Liver (tissue), 3 donors: ENCODE measurements at regions not wholly inside any gene's neighbourhood (a gene's known extent, or its start where the extent isn't known, plus 50 kb on each side); places are given as distances from the start of the nearest gene placed in this dataset.

Experiments used
- HNF4G ChIP-seq: IDR thresholded peaks from 2 replicates; pipeline ENCODE4 v1.6.1; 2016; ENCODE audit warnings: antibody characterized with exemption
- RAD21 ChIP-seq, 2 donors: IDR thresholded peaks; 2 replicates each; pipeline ENCODE4 v1.6.1; 2016; ENCODE audit warnings: antibody characterized with exemption in 2 of 2, mild to moderate bottlenecking in 2 of 2
- TF ChIP-seq, protein P1 (sequence below): fragments of 150-350 bp; IDR thresholded peaks from 2 replicates; pipeline ENCODE4 v1.5.1; 2017; ENCODE audit warnings: improper control_type of control experiment, low read depth, low read length; ENCODE audit not compliant: missing input control
- donor health status: healthy.
- donor health status: healthy.

DNA sequence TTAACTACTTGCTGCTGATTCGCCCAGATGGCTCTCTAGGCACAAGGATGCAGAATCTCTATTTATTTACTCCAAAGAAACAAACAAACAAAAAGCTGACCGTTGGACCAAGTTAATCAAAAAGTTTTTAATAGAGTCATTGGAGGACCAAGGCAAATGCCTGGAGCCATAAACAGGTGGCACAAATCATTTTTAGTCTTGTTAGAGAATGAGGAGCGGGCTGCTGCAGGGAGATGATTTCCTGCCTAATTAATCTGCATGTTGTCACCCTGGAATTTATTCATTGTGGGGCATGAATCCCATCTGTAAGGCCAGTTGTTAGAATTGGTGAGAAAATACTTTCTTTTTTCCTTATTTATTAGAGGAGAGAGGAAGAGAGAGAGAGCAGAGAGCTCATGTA lies 147.4 kb upstream of the GATB start:
- TF ChIP-seq, protein P1, sequence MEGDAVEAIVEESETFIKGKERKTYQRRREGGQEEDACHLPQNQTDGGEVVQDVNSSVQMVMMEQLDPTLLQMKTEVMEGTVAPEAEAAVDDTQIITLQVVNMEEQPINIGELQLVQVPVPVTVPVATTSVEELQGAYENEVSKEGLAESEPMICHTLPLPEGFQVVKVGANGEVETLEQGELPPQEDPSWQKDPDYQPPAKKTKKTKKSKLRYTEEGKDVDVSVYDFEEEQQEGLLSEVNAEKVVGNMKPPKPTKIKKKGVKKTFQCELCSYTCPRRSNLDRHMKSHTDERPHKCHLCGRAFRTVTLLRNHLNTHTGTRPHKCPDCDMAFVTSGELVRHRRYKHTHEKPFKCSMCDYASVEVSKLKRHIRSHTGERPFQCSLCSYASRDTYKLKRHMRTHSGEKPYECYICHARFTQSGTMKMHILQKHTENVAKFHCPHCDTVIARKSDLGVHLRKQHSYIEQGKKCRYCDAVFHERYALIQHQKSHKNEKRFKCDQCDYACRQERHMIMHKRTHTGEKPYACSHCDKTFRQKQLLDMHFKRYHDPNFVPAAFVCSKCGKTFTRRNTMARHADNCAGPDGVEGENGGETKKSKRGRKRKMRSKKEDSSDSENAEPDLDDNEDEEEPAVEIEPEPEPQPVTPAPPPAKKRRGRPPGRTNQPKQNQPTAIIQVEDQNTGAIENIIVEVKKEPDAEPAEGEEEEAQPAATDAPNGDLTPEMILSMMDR, result no peak
- TF ChIP-seq HNF4G (no peak), RAD21 (IDR thresholded peaks at IDR 0.05) (no peak)
